NCI-H2107 treated with DMSO at 0.1 percent for 48 hours (cell line): ENCODE measurements at regions not wholly inside any gene's neighbourhood (a gene's known extent, or its start where the extent isn't known, plus 50 kb on each side); places are given as distances from the start of the nearest gene placed in this dataset.
"Not testable (repeated sequence)": the region's sequence is repeated elsewhere in the genome, so short reads cannot be mapped to it uniquely, and the experiment has no call there.

Experiments
- DNase-seq: peaks from one replicate; lab custom pipeline; 2025; ENCODE audit not compliant: unreplicated experiment; lab: John Stamatoyannopoulos, UW

- DNase-seq: no peak
Observed at GRCh38 chr10:121265360-121266123, 332.7 kb downstream of the FGFR2 start.

GRCh38 chr10:121266370-121266769, 331.9 kb downstream of the FGFR2 start:
- DNase-seq: no peak

- DNase-seq: no peak
Observed at GRCh38 chr10:121267236-121268003, 330.8 kb downstream of the FGFR2 start.

- no peak for DNase-seq
Observed at GRCh38 chr10:121268363-121268762, 329.9 kb downstream of the FGFR2 start.

GRCh38 chr10:121268863-121269432, 329.3 kb downstream of the FGFR2 start:
- DNase-seq: no peak

GRCh38 chr10:121270906-121271305, 327.3 kb downstream of the FGFR2 start:
- DNase-seq: no peak

GRCh38 chr10:121276046-121276445, 322.2 kb downstream of the FGFR2 start:
- no peak for DNase-seq

GRCh38 chr10:121276822-121277221, 321.4 kb downstream of the FGFR2 start:
- no peak for DNase-seq

- DNase-seq: not testable (repeated sequence)
Observed at GRCh38 chr10:121278386-121278785, 319.9 kb downstream of the FGFR2 start.

GRCh38 chr10:121281576-121281975, 316.7 kb downstream of the FGFR2 start:
- DNase-seq: no peak

- DNase-seq: no peak
Observed at GRCh38 chr10:121282264-121282663, 316.0 kb downstream of the FGFR2 start.

- no peak for DNase-seq
Observed at GRCh38 chr10:121282797-121283515, 315.3 kb downstream of the FGFR2 start.

- no peak for DNase-seq
Observed at GRCh38 chr10:121284936-121285335, 313.3 kb downstream of the FGFR2 start.

GRCh38 chr10:121285406-121286196, 312.6 kb downstream of the FGFR2 start:
- DNase-seq: no peak

GRCh38 chr10:121288011-121288410, 310.2 kb downstream of the FGFR2 start:
- no peak for DNase-seq

- DNase-seq: no peak
Observed at GRCh38 chr10:121288864-121289661, 309.2 kb downstream of the FGFR2 start.

- DNase-seq: no peak
Observed at GRCh38 chr10:121289800-121290199, 308.4 kb downstream of the FGFR2 start.

GRCh38 chr10:121290674-121291073, 307.6 kb downstream of the FGFR2 start:
- DNase-seq: no peak

- DNase-seq: no peak
Observed at GRCh38 chr10:121291376-121291775, 306.9 kb downstream of the FGFR2 start.

GRCh38 chr10:121291823-121292222, 306.4 kb downstream of the FGFR2 start:
- DNase-seq: no peak
